ENCODE measurements at regions not wholly inside any gene's neighbourhood (a gene's known extent, or its start where the extent isn't known, plus 50 kb on each side); places are given as distances from the start of the nearest gene placed in this dataset.

GRCh38 chr2:16172324-16173175 lies 232.2 kb downstream of the MYCN start (continued):
- no peak for TF ChIP-seq CHD7 (IDR thresholded peaks at IDR 0.05; ENCODE audit: insufficient replicate concordance, low read length)
- no peak for TF ChIP-seq SIRT6 (IDR thresholded peaks at IDR 0.05; ENCODE audit: low read length)
- TF ChIP-seq MAX (IDR thresholded peaks at IDR 0.05): no peak
- no peak for TF ChIP-seq ATF2 (IDR thresholded peaks at IDR 0.05; ENCODE audit: low read length)
- no peak for TF ChIP-seq KDM1A (IDR thresholded peaks at IDR 0.05; ENCODE audit: borderline replicate concordance, low read length)
- no peak for TF ChIP-seq CREB1 (IDR thresholded peaks at IDR 0.05)
- no peak for TF ChIP-seq POLR2A (IDR thresholded peaks at IDR 0.05; ENCODE audit: control extremely low read depth in 1 of 2, low read depth in 2 of 2, low read length in 2 of 2)
- no peak for TF ChIP-seq MAFK (IDR thresholded peaks at IDR 0.05; ENCODE audit: low read depth, low read length)
- TF ChIP-seq SRF (IDR thresholded peaks at IDR 0.05; ENCODE audit: low read depth, low read length): no peak

All from H1 (cell line).